Endodermal cell (in vitro differentiated cells): ENCODE measurements at regions not wholly inside any gene's neighbourhood (a gene's known extent, or its start where the extent isn't known, plus 50 kb on each side); places are given as distances from the start of the nearest gene placed in this dataset.

Experiments used
- DNase-seq: peaks from one replicate; pipeline ENCODE4 v3.0.0-alpha.2; 2017
- H3K27ac ChIP-seq: 2 replicates; pipeline ENCODE4 v1.5.1; 2013; ENCODE audit warnings: mild to moderate bottlenecking, low read depth, low read length, moderate library complexity
- H3K27me3 ChIP-seq: 2 replicates; pipeline ENCODE4 v1.6.1; 2013; ENCODE audit warnings: mild to moderate bottlenecking, low read length, moderate library complexity; ENCODE audit not compliant: insufficient read depth, control insufficient read depth, poor library complexity, severe bottlenecking
- H3K36me3 ChIP-seq: 2 replicates; pipeline ENCODE4 v1.7.0; 2013; ENCODE audit warnings: mild to moderate bottlenecking, low read length, moderate library complexity; ENCODE audit not compliant: control insufficient read depth, insufficient read depth
- H3K4me1 ChIP-seq: one replicate; pipeline ENCODE4 v1.7.0; 2013; ENCODE audit warnings: low read length; ENCODE audit not compliant: control insufficient read depth, insufficient read depth
- H3K4me3 ChIP-seq: 2 replicates; pipeline ENCODE4 v1.5.1; 2013; ENCODE audit warnings: mild to moderate bottlenecking, low read length, moderate library complexity
- H3K9ac ChIP-seq: 2 replicates; pipeline ENCODE4 v1.6.1; 2013; ENCODE audit warnings: mild to moderate bottlenecking, low read length, moderate library complexity; ENCODE audit not compliant: poor library complexity, severe bottlenecking; ENCODE audit errors: extremely low read depth
- H3K9me3 ChIP-seq: 2 replicates; pipeline ENCODE4 v1.6.1; 2013; ENCODE audit warnings: mild to moderate bottlenecking, low read length, moderate library complexity; ENCODE audit not compliant: control insufficient read depth
- H3K27ac Mint-ChIP-seq: 2 replicates; pipeline ENCODE4 v1.8.0; 2020; ENCODE audit warnings: mixed read lengths
- H3K27me3 Mint-ChIP-seq: 2 replicates; pipeline ENCODE4 v1.8.0; 2021; ENCODE audit warnings: mild to moderate bottlenecking, mixed read lengths; ENCODE audit not compliant: insufficient read depth
- H3K36me3 Mint-ChIP-seq: 2 replicates; pipeline ENCODE4 v1.8.0; 2020; ENCODE audit warnings: low read depth, mixed read lengths
- H3K4me1 Mint-ChIP-seq: 2 replicates; pipeline ENCODE4 v1.8.0; 2020; ENCODE audit warnings: mixed read lengths
- H3K4me3 Mint-ChIP-seq: 2 replicates; pipeline ENCODE4 v1.8.0; 2020; ENCODE audit warnings: mild to moderate bottlenecking, moderate library complexity, mixed read lengths
- H3K9me3 Mint-ChIP-seq: 2 replicates; pipeline ENCODE4 v1.8.0; 2020; ENCODE audit warnings: mild to moderate bottlenecking, mixed read lengths
- CTCF ChIP-seq: fragments of 200-600 bp; sonication (generic); conservative IDR thresholded peaks from 2 replicates; pipeline ENCODE4 v1.5.0; 2021; ENCODE audit warnings: antibody characterized with exemption, mild to moderate bottlenecking
- WGBS, 2 experiments: methylation state at CpG; one replicate each; pipeline versions ENCODE4 v1.1.5 to v1.1.7; 2013; ENCODE audit warnings: missing lambda C conversion rate in 2 of 2, mixed read lengths in 1 of 2; ENCODE audit not compliant: insufficient coverage in 1 of 2, insufficient read length in 1 of 2; 5-methylcytosine and 5-hydroxymethylcytosine counted together

DNA sequence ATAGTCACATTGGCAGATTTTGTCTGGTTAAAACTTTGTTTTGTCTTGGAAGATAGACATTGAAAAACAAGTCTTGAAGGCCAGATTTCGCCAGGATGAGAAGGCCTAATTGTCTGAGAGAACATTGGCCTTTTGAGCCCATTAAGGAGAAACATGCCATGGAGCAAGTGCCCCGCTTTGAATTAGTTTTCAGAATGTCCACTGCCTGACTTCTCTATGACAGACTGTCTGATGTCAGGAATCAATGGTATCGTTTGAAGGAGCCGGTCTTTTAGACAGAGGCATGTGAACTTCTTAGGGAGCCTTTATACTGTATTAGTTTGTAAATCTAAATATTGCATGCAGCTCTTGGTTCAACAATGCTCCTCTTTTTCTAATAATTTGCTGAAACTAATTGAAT is 155.9 kb downstream of the DLEU7 start:
- H3K4me1 ChIP-seq: peaks cover 7% of the 10 kb centered on the region
- Mint-ChIP-seq H3K27ac (no peak overlapping the region), H3K4me1 (peaks cover 20% of the 10 kb centered on the region), H3K4me3 (no peak overlapping the region), H3K9me3 (no peaks in the 10 kb centered on the region), H3K36me3 (no peaks in the 10 kb centered on the region), H3K27me3 (peaks cover 3% of the 10 kb centered on the region)
- H3K9ac ChIP-seq: no peak overlapping the region
- H3K27me3 ChIP-seq: no peaks in the 10 kb centered on the region
- no peaks in the 10 kb centered on the region for H3K36me3 ChIP-seq
- H3K4me3 ChIP-seq: no peak overlapping the region
- DNase-seq: no peak
- H3K9me3 ChIP-seq: peaks cover 6% of the 10 kb centered on the region
- no peak for TF ChIP-seq CTCF
- 84 to 93% methylated on average over 3 to 4 of the region's 4 CpGs for WGBS, 2 experiments
- H3K27ac ChIP-seq: no peak overlapping the region

DNA sequence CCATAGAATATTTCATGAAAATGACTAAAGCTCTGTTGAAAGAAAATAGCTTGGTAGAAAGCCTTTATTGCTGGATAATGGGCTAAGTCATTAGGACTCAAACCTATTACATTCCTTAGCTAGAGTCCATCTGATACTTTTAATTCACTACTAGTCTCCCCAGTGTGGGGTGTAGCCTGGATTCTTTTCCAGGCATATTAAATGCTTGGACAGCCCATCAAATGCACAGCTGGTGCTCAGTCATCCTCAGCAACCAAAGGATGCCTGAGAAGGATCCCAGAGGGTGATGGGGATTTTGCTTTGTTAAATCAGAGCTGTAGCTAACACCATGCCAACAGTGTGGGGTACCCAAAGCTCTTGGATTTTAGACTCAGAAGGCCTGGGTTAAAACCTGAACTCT is 153.5 kb downstream of the DLEU7 start:
- no peak for DNase-seq
- H3K27me3 Mint-ChIP-seq: peaks cover 1% of the 10 kb centered on the region
- no peak overlapping the region for H3K9ac ChIP-seq
- no peaks in the 10 kb centered on the region for H3K36me3 ChIP-seq
- H3K27ac ChIP-seq: no peak overlapping the region
- no peak overlapping the region for H3K4me3 Mint-ChIP-seq
- peaks cover 6% of the 10 kb centered on the region for H3K9me3 ChIP-seq
- H3K36me3 Mint-ChIP-seq: no peaks in the 10 kb centered on the region
- H3K4me3 ChIP-seq: no peak overlapping the region
- no peak overlapping the region for H3K27ac Mint-ChIP-seq
- no peak for TF ChIP-seq CTCF
- peaks cover 7% of the 10 kb centered on the region for H3K4me1 ChIP-seq
- H3K4me1 Mint-ChIP-seq: peaks cover 27% of the 10 kb centered on the region
- H3K27me3 ChIP-seq: no peaks in the 10 kb centered on the region
- no peaks in the 10 kb centered on the region for H3K9me3 Mint-ChIP-seq

GRCh38 chr13:50691176-50691680 is 152.3 kb downstream of the DLEU7 start:
- Mint-ChIP-seq H3K27me3 (peaks cover 1% of the 10 kb centered on the region), H3K4me1 (peaks cover 18% of the 10 kb centered on the region), H3K4me3 (no peak overlapping the region), H3K9me3 (no peaks in the 10 kb centered on the region), H3K36me3 (no peaks in the 10 kb centered on the region), H3K27ac (no peak overlapping the region)
- H3K4me1 ChIP-seq: peaks cover 2% of the 10 kb centered on the region
- no peak overlapping the region for H3K9ac ChIP-seq
- DNase-seq: no peak
- peaks cover 7% of the 10 kb centered on the region for H3K9me3 ChIP-seq
- TF ChIP-seq CTCF: no peak
- H3K4me3 ChIP-seq: no peak overlapping the region
- WGBS, 2 experiments: 82 to 86% methylated on average over 2 to 3 of the region's 3 CpGs
- no peaks in the 10 kb centered on the region for H3K27me3 ChIP-seq
- H3K27ac ChIP-seq: peak overlapping the region; percentile 1
- no peaks in the 10 kb centered on the region for H3K36me3 ChIP-seq
